Keratinocyte (primary cell): ENCODE measurements at regions not wholly inside any gene's neighbourhood (a gene's known extent, or its start where the extent isn't known, plus 50 kb on each side); places are given as distances from the start of the nearest gene placed in this dataset.

Experiments
- DNase-seq: peaks from one replicate; pipeline ENCODE4 v3.0.0-alpha.2; 2011; ENCODE audit warnings: low read depth, missing footprints, low spot score
- FAIRE-seq: peaks from 2 replicates; lab custom pipeline; 2011; peaks lifted over from hg19 to GRCh38; lab: Jason Lieb, UNC
- H2AFZ ChIP-seq: 2 replicates; pipeline ENCODE4 v1.6.0; 2012; ENCODE audit warnings: low read length, control low read depth, inconsistent platforms; ENCODE audit not compliant: control insufficient read depth
- H3K27ac ChIP-seq: 2 replicates; pipeline ENCODE4 v1.5.1; 2011; ENCODE audit warnings: low read length; ENCODE audit not compliant: control insufficient read depth, insufficient read depth
- H3K27me3 ChIP-seq: 3 replicates; pipeline ENCODE4 v1.6.0; 2011; ENCODE audit warnings: low read length; ENCODE audit not compliant: control insufficient read depth, insufficient read depth; ENCODE audit errors: extremely low read depth
- H3K36me3 ChIP-seq, 2 experiments: 2 replicates in 1 of 2; 3 replicates in 1 of 2; pipeline ENCODE4 v1.5.1; 2011; ENCODE audit warnings: low read length in 2 of 2, mild to moderate bottlenecking in 1 of 2; ENCODE audit not compliant: control insufficient read depth in 2 of 2, insufficient read depth in 2 of 2; ENCODE audit errors: extremely low read depth in 1 of 2
- H3K4me1 ChIP-seq: 3 replicates; pipeline ENCODE4 v1.5.1; 2011; ENCODE audit warnings: low read length; ENCODE audit not compliant: control insufficient read depth, insufficient read depth; ENCODE audit errors: extremely low read depth
- H3K4me2 ChIP-seq: 3 replicates; pipeline ENCODE4 v1.6.0; 2011; ENCODE audit warnings: low read depth, low read length; ENCODE audit not compliant: control insufficient read depth, insufficient read depth; ENCODE audit errors: extremely low read depth
- H3K4me3 ChIP-seq, 3 experiments: fragments of 200-600 bp in 1 of 3; sonication (generic) in 1 of 3; 2 replicates in 2 of 3; 3 replicates in 1 of 3; pipeline ENCODE4 v1.5.1; 2011 to 2016; ENCODE audit warnings: low read length in 3 of 3, mild to moderate bottlenecking in 3 of 3, control low read depth in 2 of 3, inconsistent platforms in 1 of 3, low read depth in 1 of 3, mixed read lengths in 1 of 3, mixed run types in 1 of 3, moderate library complexity in 1 of 3; ENCODE audit not compliant: control insufficient read depth in 2 of 3, insufficient read depth in 2 of 3; ENCODE audit errors: extremely low read depth in 1 of 3
- H3K79me2 ChIP-seq: 2 replicates; pipeline ENCODE4 v1.6.0; 2012; ENCODE audit warnings: low read length; ENCODE audit not compliant: control insufficient read depth, insufficient read depth
- H3K9ac ChIP-seq: 3 replicates; pipeline ENCODE4 v1.6.0; 2011; ENCODE audit warnings: low read length; ENCODE audit not compliant: control insufficient read depth, insufficient read depth; ENCODE audit errors: extremely low read depth
- H3K9me1 ChIP-seq: 3 replicates; pipeline ENCODE4 v1.6.0; 2011; ENCODE audit warnings: low read length; ENCODE audit not compliant: control insufficient read depth, insufficient read depth; ENCODE audit errors: extremely low read depth
- H3K9me3 ChIP-seq: 2 replicates; pipeline ENCODE4 v1.5.1; 2012; ENCODE audit warnings: low read depth, low read length; ENCODE audit not compliant: control insufficient read depth
- H4K20me1 ChIP-seq: 3 replicates; pipeline ENCODE4 v1.6.0; 2011; ENCODE audit warnings: low read length; ENCODE audit not compliant: control insufficient read depth, insufficient read depth; ENCODE audit errors: extremely low read depth
- EZH2 ChIP-seq: IDR thresholded peaks from one replicate; pipeline ENCODE4 v1.6.1; 2012; ENCODE audit warnings: inconsistent platforms, mild to moderate bottlenecking, low read length, moderate library complexity
- dilution Hi-C: fragments of 300-500 bp; cut with MboI; formaldehyde crosslinking; loops from one replicate; pipeline ENCODE4 v1.7.0; 2020; ENCODE audit warnings: low sequenced_read_pairs; ENCODE audit not compliant: extremely low pct_ligation_motif_present
- TF ChIP-seq, protein P1 (sequence below), 3 experiments: IDR thresholded peaks in 1 of 3; conservative IDR thresholded peaks in 1 of 3; optimal IDR thresholded peaks in 1 of 3; 2 replicates in 2 of 3; 3 replicates in 1 of 3; pipeline versions ENCODE3 to v1.5.1; 2011; ENCODE audit warnings: low read length in 3 of 3, mild to moderate bottlenecking in 3 of 3, moderate library complexity in 2 of 3, control low read depth in 1 of 3, inconsistent platforms in 1 of 3; ENCODE audit not compliant: insufficient read depth in 2 of 3; ENCODE audit errors: extremely low read depth in 1 of 3

DNA sequence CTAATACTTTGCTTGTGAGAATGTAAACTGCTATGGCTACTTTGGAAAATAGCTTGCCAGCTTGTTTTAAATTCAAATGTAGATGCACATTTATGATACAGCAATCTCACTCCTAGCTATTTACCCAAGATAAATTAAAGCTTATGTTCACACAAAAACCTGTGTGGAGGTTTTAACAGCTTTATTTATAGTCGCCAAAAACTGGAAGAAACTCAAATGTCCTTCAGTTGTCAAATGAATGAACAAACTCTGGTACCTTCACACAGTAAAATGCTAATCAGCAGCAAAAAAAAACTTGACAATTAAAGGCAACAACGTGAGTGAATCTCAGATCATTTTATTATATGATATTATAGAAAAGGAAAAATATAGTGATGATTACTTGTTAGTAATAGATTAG, 248.6 kb upstream of the NECTIN3 start:
- TF ChIP-seq, protein P1, sequence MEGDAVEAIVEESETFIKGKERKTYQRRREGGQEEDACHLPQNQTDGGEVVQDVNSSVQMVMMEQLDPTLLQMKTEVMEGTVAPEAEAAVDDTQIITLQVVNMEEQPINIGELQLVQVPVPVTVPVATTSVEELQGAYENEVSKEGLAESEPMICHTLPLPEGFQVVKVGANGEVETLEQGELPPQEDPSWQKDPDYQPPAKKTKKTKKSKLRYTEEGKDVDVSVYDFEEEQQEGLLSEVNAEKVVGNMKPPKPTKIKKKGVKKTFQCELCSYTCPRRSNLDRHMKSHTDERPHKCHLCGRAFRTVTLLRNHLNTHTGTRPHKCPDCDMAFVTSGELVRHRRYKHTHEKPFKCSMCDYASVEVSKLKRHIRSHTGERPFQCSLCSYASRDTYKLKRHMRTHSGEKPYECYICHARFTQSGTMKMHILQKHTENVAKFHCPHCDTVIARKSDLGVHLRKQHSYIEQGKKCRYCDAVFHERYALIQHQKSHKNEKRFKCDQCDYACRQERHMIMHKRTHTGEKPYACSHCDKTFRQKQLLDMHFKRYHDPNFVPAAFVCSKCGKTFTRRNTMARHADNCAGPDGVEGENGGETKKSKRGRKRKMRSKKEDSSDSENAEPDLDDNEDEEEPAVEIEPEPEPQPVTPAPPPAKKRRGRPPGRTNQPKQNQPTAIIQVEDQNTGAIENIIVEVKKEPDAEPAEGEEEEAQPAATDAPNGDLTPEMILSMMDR (optimal IDR thresholded peaks at IDR 0.05 in 1 of 3, IDR thresholded peaks at IDR 0.05 in 1 of 3, conservative IDR thresholded peaks at IDR 0.05 in 1 of 3; ENCODE audit: extremely low read depth in 1 of 3, insufficient read depth in 2 of 3, low read length in 3 of 3) = no peak
- TF ChIP-seq EZH2 = no peak
- Histone ChIP-seq H3K9me1 (no peaks in the 10 kb centered on the region), H3K27me3 (no peaks in the 10 kb centered on the region), H3K4me2 (no peak overlapping the region), H3K4me1 (no peaks in the 10 kb centered on the region), H2AFZ (no peak overlapping the region), H3K36me3 (no peaks in the 10 kb centered on the region), H3K9me3 (no peaks in the 10 kb centered on the region), H3K4me3 (no peak overlapping the region), H3K9ac (no peak overlapping the region), H3K79me2 (no peaks in the 10 kb centered on the region), H3K27ac (no peak overlapping the region), H4K20me1 (no peaks in the 10 kb centered on the region)
- dilution Hi-C loops = no loop called here
- FAIRE-seq = no peak
- no peak for DNase-seq

DNA sequence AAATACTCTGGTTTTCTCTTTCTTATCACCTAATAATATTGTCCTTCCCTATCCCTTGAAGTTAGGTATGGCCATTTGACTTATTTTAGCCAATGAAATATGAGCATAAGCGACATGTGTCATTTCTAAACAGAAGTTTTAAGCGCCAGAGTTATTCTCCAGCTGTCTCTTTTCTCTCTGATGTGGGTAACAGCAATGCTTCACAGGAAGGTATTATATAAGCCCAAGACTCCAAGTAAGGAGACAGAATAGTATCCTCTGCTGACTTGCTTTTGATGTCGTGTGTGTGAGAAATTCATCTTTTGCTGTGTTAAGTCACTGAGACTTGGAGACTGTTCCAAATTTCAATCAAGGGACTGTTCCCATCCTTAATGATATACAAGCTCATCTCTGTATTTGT, 224.6 kb upstream of the NECTIN3 start:
- H3K4me3 ChIP-seq = no peak overlapping the region
- H3K27ac ChIP-seq = no peak overlapping the region
- dilution Hi-C loops = no loop called here
- H3K9me1 ChIP-seq = no peaks in the 10 kb centered on the region
- FAIRE-seq (no peak), DNase-seq (no peak)
- H3K36me3 ChIP-seq = no peaks in the 10 kb centered on the region
- no peaks in the 10 kb centered on the region for H4K20me1 ChIP-seq
- H2AFZ ChIP-seq = no peak overlapping the region
- H3K27me3 ChIP-seq = no peaks in the 10 kb centered on the region
- no peaks in the 10 kb centered on the region for H3K9me3 ChIP-seq
- H3K4me1 ChIP-seq = no peaks in the 10 kb centered on the region
- H3K4me2 ChIP-seq = no peak overlapping the region
- no peak overlapping the region for H3K9ac ChIP-seq
- H3K79me2 ChIP-seq = no peaks in the 10 kb centered on the region
- no peak for TF ChIP-seq EZH2
- TF ChIP-seq, protein P1 (optimal IDR thresholded peaks at IDR 0.05 in 1 of 3, IDR thresholded peaks at IDR 0.05 in 1 of 3, conservative IDR thresholded peaks at IDR 0.05 in 1 of 3; ENCODE audit: extremely low read depth in 1 of 3, insufficient read depth in 2 of 3, low read length in 3 of 3) = no peak
